H1 (cell line): ENCODE measurements at regions not wholly inside any gene's neighbourhood (a gene's known extent, or its start where the extent isn't known, plus 50 kb on each side); places are given as distances from the start of the nearest gene placed in this dataset.

Experiments
- TF ChIP-seq, protein P1 (sequence below): IDR thresholded peaks from 2 replicates; pipeline ENCODE4 v1.6.1; 2012; ENCODE audit warnings: inconsistent platforms

DNA sequence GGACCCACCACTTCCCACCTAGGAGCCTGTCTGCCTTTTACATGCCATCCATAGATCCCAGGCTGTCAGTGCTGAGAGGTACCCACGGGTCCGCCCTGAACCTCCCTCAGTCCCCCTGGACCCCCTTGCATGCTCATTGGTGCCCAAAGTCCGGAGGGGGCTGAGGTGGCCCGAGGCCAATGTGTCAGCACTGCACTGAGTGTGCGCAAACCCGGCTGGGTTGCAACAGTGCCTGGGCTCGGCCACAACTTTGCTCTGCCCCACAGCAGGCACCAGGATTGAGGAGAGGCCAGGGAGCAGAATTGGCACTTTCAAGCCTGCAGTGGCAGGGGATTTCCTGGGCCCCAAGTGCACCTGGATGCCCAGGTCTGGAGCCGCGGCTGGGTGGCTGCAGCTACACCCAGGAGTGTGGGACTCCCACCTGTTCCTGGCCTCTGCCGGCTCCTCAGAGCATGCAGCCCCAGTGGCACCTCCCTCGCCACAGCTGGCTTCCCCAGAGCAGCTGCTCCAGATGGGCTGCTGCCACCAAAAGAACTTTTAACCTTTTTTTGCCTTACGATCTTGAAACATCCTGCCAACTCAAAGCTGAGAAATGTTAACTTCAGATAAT is 837.0 kb downstream of the SLITRK6 start (continued):
- TF ChIP-seq, protein P1, sequence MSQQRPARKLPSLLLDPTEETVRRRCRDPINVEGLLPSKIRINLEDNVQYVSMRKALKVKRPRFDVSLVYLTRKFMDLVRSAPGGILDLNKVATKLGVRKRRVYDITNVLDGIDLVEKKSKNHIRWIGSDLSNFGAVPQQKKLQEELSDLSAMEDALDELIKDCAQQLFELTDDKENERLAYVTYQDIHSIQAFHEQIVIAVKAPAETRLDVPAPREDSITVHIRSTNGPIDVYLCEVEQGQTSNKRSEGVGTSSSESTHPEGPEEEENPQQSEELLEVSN, result no peak
